Sigmoid colon (tissue), 6 donors: ENCODE measurements at regions not wholly inside any gene's neighbourhood (a gene's known extent, or its start where the extent isn't known, plus 50 kb on each side); places are given as distances from the start of the nearest gene placed in this dataset.

Experiments
- DNase-seq: peaks from one replicate; pipeline ENCODE4 v3.0.0-alpha.2; 2019
- H3K27ac ChIP-seq, 4 donors: fragments of 200-600 bp; sonication (generic); one replicate each; pipeline ENCODE4 v1.5.1; 2016 to 2019; ENCODE audit warnings: mild to moderate bottlenecking in 1 of 4
- H3K27me3 ChIP-seq, 3 donors: fragments of 200-600 bp; sonication (generic); one replicate each; pipeline ENCODE4 v1.5.1; 2019; ENCODE audit warnings: mild to moderate bottlenecking in 1 of 3
- H3K36me3 ChIP-seq, 4 donors: fragments of 200-600 bp; sonication (generic); one replicate each; pipeline ENCODE4 v1.5.1; 2016 to 2019
- H3K4me1 ChIP-seq, 4 donors: fragments of 200-600 bp; sonication (generic); one replicate each; pipeline ENCODE4 v1.5.1; 2017 to 2019
- H3K4me3 ChIP-seq, 4 donors: fragments of 200-600 bp; sonication (generic); one replicate each; pipeline ENCODE4 v1.5.1; 2017 to 2019; ENCODE audit warnings: mild to moderate bottlenecking in 2 of 4, moderate library complexity in 1 of 4
- H3K9me3 ChIP-seq, 4 donors: fragments of 200-600 bp in 3 of 4; sonication (generic) in 3 of 4; one replicate each; pipeline versions ENCODE4 v1.5.1 to v1.6.1; 2013 to 2019
- CTCF ChIP-seq, 4 experiments: fragments of 450-650 bp in 3 of 4; fragments of 200-600 bp in 1 of 4; IDR thresholded peaks; one replicate each; pipeline ENCODE4 v1.5.1; 2016 to 2019; ENCODE audit warnings: antibody characterized with exemption in 4 of 4, mild to moderate bottlenecking in 3 of 4, moderate library complexity in 2 of 4
- EP300 ChIP-seq, 4 donors: sonication (generic); formaldehyde crosslinking; IDR thresholded peaks; one replicate each; pipeline ENCODE4 v1.6.1; 2017; ENCODE audit warnings: antibody characterized with exemption in 4 of 4
- POLR2A ChIP-seq, 2 donors: fragments of 450-650 bp; IDR thresholded peaks; one replicate each; pipeline ENCODE4 v1.6.1; 2016; ENCODE audit warnings: antibody characterized with exemption in 2 of 2, mild to moderate bottlenecking in 2 of 2, moderate library complexity in 2 of 2
- POLR2AphosphoS5 ChIP-seq, 4 donors: sonication (generic); formaldehyde crosslinking; IDR thresholded peaks; one replicate each; pipeline ENCODE4 v1.6.1; 2017; ENCODE audit warnings: antibody characterized with exemption in 4 of 4
- WGBS, 2 donors: extraction: QIAGEN DNeasy Blood & Tissue Kit; methylation state at CpG; one replicate each; pipeline ENCODE4 v1.1.7; 2013; 5-methylcytosine and 5-hydroxymethylcytosine counted together
- intact Hi-C: fragments of 100-400 bp; cut with DNase I; formaldehyde crosslinking; loops from one replicate; pipeline ENCODE4 v1.15.1; 2023
- donor health status: healthy with polysubstance abuse.
- donor health status: healthy.

- intact Hi-C loops: no loop called here
- WGBS, 2 donors: 95 to 96% methylated on average over 10 of the region's 10 CpGs
- peaks cover 0 to 2% (median 0%) of the 10 kb centered on the region in 4 donors for H3K9me3 ChIP-seq
These were observed 649.2 kb downstream of the TUSC7 start for GRCh38 chr3:117358717-117359314.

GRCh38 chr3:117366574-117366973, 657.0 kb downstream of the TUSC7 start:
- DNase-seq: no peak
- Histone ChIP-seq H3K4me1 (no peaks in the 10 kb centered on the region), H3K9me3 (no peaks in the 10 kb centered on the region), H3K27ac (no peak overlapping the region), H3K4me3 (no peak overlapping the region), H3K36me3 (no peaks in the 10 kb centered on the region), H3K27me3 (no peaks in the 10 kb centered on the region)
- TF ChIP-seq EP300 (IDR thresholded peaks at IDR 0.05) (no peak), POLR2AphosphoS5 (IDR thresholded peaks at IDR 0.05) (no peak), CTCF (IDR thresholded peaks at IDR 0.05) (no peak), POLR2A (IDR thresholded peaks at IDR 0.05) (no peak)
- intact Hi-C loops: no loop called here

More at GRCh38 chr3:117358717-117359314, 649.2 kb downstream of the TUSC7 start:
- Histone ChIP-seq H3K27ac (no peak overlapping the region), H3K27me3 (no peaks in the 10 kb centered on the region), H3K36me3 (no peaks in the 10 kb centered on the region), H3K4me1 (no peaks in the 10 kb centered on the region), H3K4me3 (no peak overlapping the region)
- DNase-seq: no peak
- no peak for TF ChIP-seq CTCF (IDR thresholded peaks at IDR 0.05)
- no peak for TF ChIP-seq POLR2AphosphoS5 (IDR thresholded peaks at IDR 0.05)
- no peak for TF ChIP-seq EP300 (IDR thresholded peaks at IDR 0.05)
- TF ChIP-seq POLR2A (IDR thresholded peaks at IDR 0.05): no peak

- 89 to 93% methylated on average over 3 of the region's 3 CpGs for WGBS, 2 donors
- H3K4me1 ChIP-seq: no peaks in the 10 kb centered on the region
- H3K9me3 ChIP-seq: no peaks in the 10 kb centered on the region
- no peak overlapping the region for H3K4me3 ChIP-seq
- H3K27ac ChIP-seq: no peak overlapping the region
- H3K36me3 ChIP-seq: no peaks in the 10 kb centered on the region
- H3K27me3 ChIP-seq: no peaks in the 10 kb centered on the region
- intact Hi-C loops: no loop called here
- no peak for DNase-seq
- TF ChIP-seq EP300 (IDR thresholded peaks at IDR 0.05) (no peak), CTCF (IDR thresholded peaks at IDR 0.05) (no peak), POLR2A (IDR thresholded peaks at IDR 0.05) (no peak)
These were observed 658.3 kb downstream of the TUSC7 start for GRCh38 chr3:117367861-117368260.

GRCh38 chr3:117380631-117381030, 671.1 kb downstream of the TUSC7 start:
- 74 to 79% methylated on average over 2 of the region's 2 CpGs for WGBS, 2 donors
- intact Hi-C loops: no loop called here

More at GRCh38 chr3:117380631-117381030, 671.1 kb downstream of the TUSC7 start:
- Histone ChIP-seq H3K27me3 (no peaks in the 10 kb centered on the region), H3K36me3 (no peaks in the 10 kb centered on the region), H3K27ac (no peak overlapping the region), H3K9me3 (no peaks in the 10 kb centered on the region), H3K4me3 (no peak overlapping the region), H3K4me1 (no peaks in the 10 kb centered on the region)
- no peak for DNase-seq
- TF ChIP-seq EP300 (IDR thresholded peaks at IDR 0.05) (no peak), CTCF (IDR thresholded peaks at IDR 0.05) (no peak), POLR2AphosphoS5 (IDR thresholded peaks at IDR 0.05) (no peak), POLR2A (IDR thresholded peaks at IDR 0.05) (no peak)
